HG03039 (cell line): ENCODE measurements at regions not wholly inside any gene's neighbourhood (a gene's known extent, or its start where the extent isn't known, plus 50 kb on each side); places are given as distances from the start of the nearest gene placed in this dataset.

ENCODE experiments used
- ATAC-seq: cut with Tn5 transposase; IDR thresholded peaks from one replicate; pipeline ENCODE4 v1.9.1; 2021; ENCODE audit warnings: mild to moderate bottlenecking, moderate library complexity; ENCODE audit not compliant: unreplicated experiment

DNA sequence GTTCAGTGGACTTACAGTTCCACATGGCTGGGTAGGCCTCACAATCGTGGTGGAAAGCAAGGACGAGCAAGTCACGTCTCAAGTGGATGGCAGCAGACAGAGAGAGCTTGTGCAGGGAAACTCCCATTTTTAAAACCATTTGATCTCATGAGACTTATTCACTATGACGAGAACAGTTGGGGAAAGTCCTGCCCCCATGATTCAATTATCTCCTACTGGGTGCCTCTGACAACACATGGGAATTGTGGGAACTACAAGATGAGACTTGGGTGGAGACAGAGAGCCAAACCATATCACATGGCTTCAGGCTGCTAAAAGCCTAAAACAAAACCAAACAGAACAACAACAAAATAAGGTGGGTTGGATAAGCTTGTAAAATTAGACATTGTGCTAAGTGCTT is 194.4 kb upstream of the CPEB2 start:
- no peak for ATAC-seq

DNA sequence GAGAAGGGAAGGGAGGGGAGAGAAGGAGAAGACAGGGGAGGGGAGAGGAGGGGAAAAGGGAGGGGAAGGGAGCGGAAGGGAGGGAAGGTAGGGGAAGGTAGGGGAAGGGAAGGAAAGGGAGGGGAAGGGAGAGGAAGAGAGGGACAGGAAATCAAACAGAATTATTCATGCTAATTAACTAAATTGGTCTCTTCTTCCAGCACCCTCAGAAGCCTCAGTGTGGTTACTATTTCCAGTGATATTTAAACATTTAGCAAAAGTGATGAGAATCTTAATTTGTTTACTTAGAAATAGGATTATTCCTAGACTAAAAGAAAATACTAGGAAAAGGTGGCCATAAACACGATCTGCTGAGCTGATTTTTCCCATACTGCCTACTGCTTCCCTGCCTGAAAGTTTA is 193.1 kb upstream of the CPEB2 start:
- ATAC-seq = no peak

GRCh38 chr4:14810121-14810520 is 192.2 kb upstream of the CPEB2 start:
- no peak for ATAC-seq

DNA sequence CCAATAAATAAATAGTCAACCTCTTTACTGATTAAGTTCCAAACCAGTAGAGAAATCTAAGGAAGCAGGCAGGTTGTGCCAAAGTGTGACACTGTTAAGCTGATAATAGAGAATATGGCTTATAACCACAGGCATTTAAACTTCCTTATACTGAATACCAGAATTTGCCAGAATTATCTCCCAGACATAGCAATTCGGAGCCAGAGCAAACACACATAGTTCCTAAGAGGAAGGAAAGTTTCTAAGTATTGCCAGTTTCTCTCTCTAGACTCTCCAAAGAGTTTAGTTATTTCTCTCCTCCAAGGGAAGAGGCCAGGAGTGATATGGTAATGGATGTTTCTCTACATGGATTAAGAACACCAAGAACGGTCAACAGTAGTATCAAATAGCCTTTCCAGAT is 191.7 kb upstream of the CPEB2 start:
- no peak for ATAC-seq

- no peak for ATAC-seq
Observed at GRCh38 chr4:14812101-14812500, 190.2 kb upstream of the CPEB2 start.

DNA sequence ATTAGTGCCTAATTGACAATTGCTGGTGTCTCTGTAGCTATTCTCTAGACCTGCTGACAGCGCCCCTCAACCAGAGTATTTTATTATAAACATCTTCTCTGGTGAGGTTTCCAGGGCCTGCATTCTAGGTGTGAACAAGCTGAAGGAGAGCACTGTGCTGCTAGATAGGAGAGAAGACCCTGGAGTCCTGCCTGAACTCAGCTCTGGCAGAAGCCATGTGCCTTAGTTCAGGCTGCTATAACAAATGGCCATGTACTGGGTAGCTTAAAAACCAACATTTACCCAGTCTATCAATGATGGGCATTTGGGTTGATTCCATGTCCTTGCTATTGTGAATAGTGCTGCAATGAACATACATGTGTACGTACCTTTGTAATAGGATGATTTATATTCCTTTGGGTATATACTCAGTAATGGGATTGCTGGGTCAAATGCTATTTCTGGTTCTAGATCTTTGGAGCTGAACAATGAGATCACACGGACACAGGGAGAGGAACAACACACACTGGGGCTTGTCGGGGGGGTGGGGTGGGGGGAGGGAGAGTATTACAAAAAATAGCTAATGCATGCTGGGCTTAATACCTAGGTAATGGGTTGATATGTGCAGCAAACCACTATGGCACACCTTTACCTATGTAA is 185.5 kb upstream of the CPEB2 start:
- ATAC-seq = no peak

- ATAC-seq = no peak
Observed at GRCh38 chr4:14824189-14824588, 178.1 kb upstream of the CPEB2 start.

DNA sequence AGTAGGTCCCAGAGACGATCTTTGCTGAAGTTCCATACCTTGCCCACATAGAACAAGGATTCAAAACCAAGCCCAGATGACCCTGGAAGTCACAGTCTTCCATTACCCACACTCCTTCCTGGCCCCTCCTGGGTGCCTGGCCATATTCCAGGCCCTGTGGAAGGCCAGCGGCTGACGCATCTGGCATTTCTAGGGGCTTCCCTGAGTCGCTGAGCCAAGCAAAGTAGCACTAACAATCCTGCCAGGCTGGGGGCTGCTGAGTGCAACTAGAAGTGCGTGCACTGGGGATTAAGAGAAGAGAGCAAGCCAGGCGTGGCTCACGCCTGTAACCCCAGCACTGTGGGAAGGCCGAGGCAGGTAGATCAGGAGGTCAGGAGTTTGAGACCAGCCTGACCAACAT is 175.2 kb upstream of the CPEB2 start:
- no peak for ATAC-seq

DNA sequence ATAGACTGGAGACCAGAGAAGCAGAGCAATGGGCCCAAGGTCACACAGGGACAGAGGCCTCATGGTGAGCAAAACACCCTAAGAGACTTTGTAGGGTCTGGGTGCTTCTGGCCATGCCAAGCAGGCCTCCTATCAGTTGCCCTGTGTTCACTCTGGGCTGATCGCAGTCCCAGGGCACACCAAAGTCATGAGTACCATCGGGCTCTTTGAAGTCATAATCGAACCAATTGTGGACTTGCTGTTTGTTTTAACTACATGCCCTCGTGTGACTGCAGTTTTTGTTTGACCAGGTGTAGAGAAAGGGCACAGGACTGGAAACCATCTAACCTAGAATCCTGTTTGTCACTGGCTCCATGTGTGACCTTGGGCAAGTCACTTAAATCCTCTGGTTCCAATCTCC is 172.5 kb upstream of the CPEB2 start:
- no peak for ATAC-seq

DNA sequence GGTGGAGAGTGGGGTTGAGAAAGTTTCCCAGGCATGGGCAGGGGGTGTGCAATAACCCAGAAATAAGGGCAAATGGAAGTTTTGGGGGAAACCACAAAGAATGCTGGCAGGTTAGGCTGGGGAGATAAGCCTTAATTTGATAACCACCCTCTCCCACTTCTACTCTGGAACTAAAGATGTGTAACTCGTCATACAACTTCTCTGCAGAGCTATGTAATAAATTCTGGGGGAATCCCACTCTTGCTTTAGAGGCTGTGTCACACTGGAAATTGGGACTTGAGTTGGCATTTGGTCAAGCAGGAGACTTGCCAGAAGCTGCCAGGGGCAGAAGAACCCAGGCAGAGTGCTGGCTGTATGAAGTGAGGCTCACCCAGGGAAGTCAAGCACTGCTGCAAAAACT is 170.9 kb upstream of the CPEB2 start:
- no peak for ATAC-seq

DNA sequence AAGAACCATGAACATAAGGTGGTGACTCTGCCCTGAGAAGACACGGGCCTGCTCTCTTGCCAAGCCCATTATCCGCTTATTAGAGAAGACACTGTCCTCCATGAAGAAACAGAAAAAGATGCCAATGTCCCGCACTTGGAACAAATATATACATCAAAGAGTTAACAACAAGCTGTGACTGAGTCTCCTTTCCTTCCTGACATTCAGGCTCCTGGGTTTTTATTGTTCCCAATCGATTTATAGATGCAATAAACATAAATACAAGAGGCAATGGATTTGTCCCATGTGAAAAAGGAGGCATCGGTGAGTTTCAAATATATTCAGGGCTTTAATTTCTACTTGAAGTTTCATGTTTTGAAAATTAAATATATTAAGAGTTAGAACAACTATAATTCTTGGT is 169.2 kb upstream of the CPEB2 start:
- ATAC-seq = no peak

DNA sequence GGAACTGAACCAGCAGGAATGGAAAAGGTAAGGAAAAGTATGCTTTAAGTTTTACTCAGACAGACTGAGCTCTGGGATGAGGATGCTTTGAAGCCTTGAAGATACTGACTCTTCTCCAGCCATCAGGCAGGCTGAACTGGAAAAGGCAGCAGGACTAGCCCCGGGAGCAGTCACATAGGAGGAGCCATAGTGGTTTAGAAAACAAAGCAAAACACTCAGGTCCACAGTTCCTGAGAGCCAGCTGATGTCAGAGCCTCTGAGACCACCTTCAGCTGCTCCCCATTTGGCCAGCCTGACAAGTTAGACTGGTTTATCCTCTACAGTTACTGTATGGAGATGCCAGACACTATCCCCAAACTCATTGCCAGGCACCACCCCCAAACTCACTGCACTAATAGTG is 167.9 kb upstream of the CPEB2 start:
- no peak for ATAC-seq

- no peak for ATAC-seq
Observed at GRCh38 chr4:14835288-14835687, 167.0 kb upstream of the CPEB2 start.

- no peak for ATAC-seq
Observed at GRCh38 chr4:14835708-14836425, 166.4 kb upstream of the CPEB2 start.

DNA sequence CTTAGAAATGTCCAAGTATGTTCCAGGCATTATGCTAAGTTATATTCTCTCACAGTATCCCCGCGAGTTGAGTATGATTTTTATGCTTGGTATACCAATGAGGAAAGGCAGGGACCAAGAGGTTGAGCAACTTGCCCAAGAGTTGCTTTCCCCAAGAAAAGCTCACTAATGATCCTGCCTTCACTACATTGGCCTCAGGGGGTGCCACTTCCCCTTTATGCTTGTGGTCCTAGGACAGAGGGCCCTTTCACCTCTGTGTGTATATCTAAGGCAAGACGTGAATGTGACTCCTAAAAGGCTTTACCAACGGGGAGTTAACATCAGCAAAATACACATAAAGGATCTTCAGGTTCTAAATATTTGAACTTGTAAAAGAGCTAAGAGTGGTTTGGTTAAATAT is 164.4 kb upstream of the CPEB2 start:
- no peak for ATAC-seq

DNA sequence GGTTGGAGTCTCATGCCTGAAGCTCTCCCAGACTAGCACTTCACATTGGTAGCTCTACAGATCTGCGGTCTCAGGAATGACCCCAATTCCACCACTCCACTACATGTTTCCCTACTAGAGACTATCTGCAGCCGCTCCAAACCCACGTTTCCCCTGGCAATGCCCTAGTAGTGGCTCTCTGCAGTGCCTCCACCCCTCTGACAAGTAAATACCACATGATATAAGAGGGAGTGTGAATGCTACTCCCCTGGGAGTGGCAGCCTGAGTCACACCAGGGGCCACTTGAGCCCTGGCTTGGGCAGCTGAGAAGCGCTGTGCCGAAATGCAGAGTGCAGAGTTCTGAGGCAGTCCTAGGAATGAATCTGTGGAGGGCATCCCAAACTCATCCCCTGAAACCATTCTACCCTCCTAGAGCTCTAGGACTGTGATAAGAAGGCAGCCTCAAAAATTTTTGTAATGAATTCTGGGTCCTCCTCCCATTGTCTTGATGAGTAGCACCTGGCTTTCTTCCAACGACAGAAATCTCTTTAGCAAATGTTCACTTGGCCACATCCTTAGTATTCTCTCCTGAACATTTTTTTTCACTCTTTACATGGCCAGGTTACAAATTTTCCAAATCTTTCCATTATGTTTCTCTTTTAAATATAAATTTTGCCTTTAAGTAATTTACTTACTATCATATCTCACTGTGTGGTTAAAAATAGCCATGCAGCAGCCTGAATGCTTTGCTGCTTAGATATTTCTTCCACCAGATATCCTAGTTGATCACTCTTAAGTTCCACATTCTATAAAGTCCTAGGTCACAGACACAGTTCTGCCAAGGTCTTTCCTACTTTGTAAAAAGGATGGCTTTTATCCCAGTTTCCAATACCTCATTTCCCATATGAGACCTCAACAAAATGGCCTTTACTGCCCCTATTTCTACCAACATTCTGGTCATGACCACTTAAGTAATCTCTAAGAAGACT is 160.2 kb upstream of the CPEB2 start:
- ATAC-seq = no peak

GRCh38 chr4:14842964-14843630 is 159.2 kb upstream of the CPEB2 start:
- no peak for ATAC-seq

- ATAC-seq = no peak
Observed at GRCh38 chr4:14844061-14844460, 158.2 kb upstream of the CPEB2 start.

GRCh38 chr4:14848229-14848628 is 154.1 kb upstream of the CPEB2 start:
- no peak for ATAC-seq

- ATAC-seq = no peak
Observed at GRCh38 chr4:14850455-14851097, 151.7 kb upstream of the CPEB2 start.
